DOHH2 (cell line): ENCODE measurements at regions not wholly inside any gene's neighbourhood (a gene's known extent, or its start where the extent isn't known, plus 50 kb on each side); places are given as distances from the start of the nearest gene placed in this dataset.
"Not testable (repeated sequence)": the region's sequence is repeated elsewhere in the genome, so short reads cannot be mapped to it uniquely, and the experiment has no call there.

Source experiments
- H3F3A ChIP-seq: fragments of 200-600 bp; sonication (generic), shearing (Covaris generic); 2 replicates; pipeline ENCODE4 v1.6.0; 2016; ENCODE audit warnings: antibody characterized with exemption, mild to moderate bottlenecking; ENCODE audit not compliant: control insufficient read depth, insufficient read depth
- H3K27ac ChIP-seq: fragments of 200-600 bp; sonication (generic); 2 replicates; pipeline ENCODE4 v1.5.1; 2014; ENCODE audit warnings: low read depth, mild to moderate bottlenecking, low read length, moderate library complexity
- H3K27me3 ChIP-seq: fragments of 200-600 bp; sonication (generic); 2 replicates; pipeline ENCODE4 v1.6.1; 2014; ENCODE audit warnings: mild to moderate bottlenecking, low read length, mixed read lengths; ENCODE audit not compliant: control insufficient read depth
- H3K36me3 ChIP-seq: fragments of 200-600 bp; sonication (generic); 2 replicates; pipeline ENCODE4 v1.6.1; 2014; ENCODE audit warnings: mild to moderate bottlenecking, low read length, moderate library complexity, mixed read lengths; ENCODE audit not compliant: control insufficient read depth
- H3K4me1 ChIP-seq: fragments of 200-600 bp; sonication (generic); 2 replicates; pipeline ENCODE4 v1.6.1; 2014; ENCODE audit warnings: mild to moderate bottlenecking, low read length, mixed read lengths; ENCODE audit not compliant: control insufficient read depth
- H3K4me2 ChIP-seq: fragments of 200-600 bp; sonication (generic); 2 replicates; pipeline ENCODE4 v1.6.0; 2014; ENCODE audit warnings: mild to moderate bottlenecking, low read length, moderate library complexity
- H3K4me3 ChIP-seq: fragments of 200-600 bp; sonication (generic); 2 replicates; pipeline ENCODE4 v1.5.1; 2014; ENCODE audit warnings: mild to moderate bottlenecking, low read length, mixed read lengths
- H3K79me2 ChIP-seq: fragments of 200-600 bp; sonication (generic); 2 replicates; pipeline ENCODE4 v1.6.1; 2014; ENCODE audit warnings: mild to moderate bottlenecking, low read length, mixed read lengths; ENCODE audit not compliant: control insufficient read depth
- H3K9me2 ChIP-seq: fragments of 200-600 bp; sonication (generic); replicated peaks from 2 replicates; pipeline ENCODE4 v1.6.1; 2014; ENCODE audit warnings: mild to moderate bottlenecking, low read length, mixed read lengths; ENCODE audit not compliant: control insufficient read depth
- H3K9me3 ChIP-seq: fragments of 200-600 bp; sonication (generic); 2 replicates; pipeline ENCODE4 v1.6.1; 2014; ENCODE audit warnings: antibody characterized with exemption, low read length, mixed read lengths; ENCODE audit not compliant: control insufficient read depth, insufficient read depth
- H4K20me1 ChIP-seq: fragments of 200-600 bp; sonication (generic); 2 replicates; pipeline ENCODE4 v1.6.0; 2014; ENCODE audit warnings: low read depth, mild to moderate bottlenecking, antibody characterized with exemption, low read length, moderate library complexity; ENCODE audit not compliant: control insufficient read depth, insufficient read depth
- CTCF ChIP-seq: fragments of 200-600 bp; sonication (generic); IDR thresholded peaks from one replicate; pipeline ENCODE4 v1.5.1; 2014; ENCODE audit warnings: antibody characterized with exemption, mild to moderate bottlenecking, low read depth, low read length; ENCODE audit not compliant: poor library complexity, severe bottlenecking
- EZH2phosphoT487 ChIP-seq: fragments of 200-600 bp; sonication (generic); IDR thresholded peaks from 2 replicates; pipeline ENCODE4 v1.6.1; 2017; ENCODE audit warnings: borderline replicate concordance, mild to moderate bottlenecking, antibody characterized with exemption, low read length, moderate library complexity, mixed read lengths

GRCh38 chr11:135019343-135019871 is 607.4 kb upstream of the B3GAT1 start:
- Histone ChIP-seq H3K27me3 (no peaks in the 10 kb centered on the region), H3F3A (no peaks in the 10 kb centered on the region), H3K4me2 (no peak overlapping the region), H3K79me2 (no peaks in the 10 kb centered on the region), H3K27ac (no peak overlapping the region), H3K36me3 (no peaks in the 10 kb centered on the region), H3K9me2 (no peaks in the 10 kb centered on the region), H3K4me3 (no peak overlapping the region), H3K4me1 (no peaks in the 10 kb centered on the region), H4K20me1 (no peaks in the 10 kb centered on the region), H3K9me3 (no peaks in the 10 kb centered on the region)
- TF ChIP-seq CTCF (no peak), EZH2phosphoT487 (no peak)

GRCh38 chr11:135017296-135017695 is 605.3 kb upstream of the B3GAT1 start:
- Histone ChIP-seq H3K4me2 (no peak overlapping the region), H3F3A (no peaks in the 10 kb centered on the region), H3K79me2 (no peaks in the 10 kb centered on the region), H3K36me3 (no peaks in the 10 kb centered on the region), H3K27ac (no peak overlapping the region), H3K9me3 (no peaks in the 10 kb centered on the region), H4K20me1 (no peaks in the 10 kb centered on the region), H3K9me2 (no peaks in the 10 kb centered on the region), H3K4me3 (no peak overlapping the region), H3K27me3 (no peaks in the 10 kb centered on the region), H3K4me1 (no peaks in the 10 kb centered on the region)
- TF ChIP-seq CTCF: no peak
- no peak for TF ChIP-seq EZH2phosphoT487

- Histone ChIP-seq H3K4me3 (no peak overlapping the region), H4K20me1 (no peaks in the 10 kb centered on the region), H3K9me3 (no peaks in the 10 kb centered on the region), H3K27me3 (no peaks in the 10 kb centered on the region), H3K4me2 (no peak overlapping the region), H3K27ac (no peak overlapping the region), H3K79me2 (no peaks in the 10 kb centered on the region), H3F3A (no peaks in the 10 kb centered on the region), H3K4me1 (no peaks in the 10 kb centered on the region), H3K9me2 (no peaks in the 10 kb centered on the region), H3K36me3 (no peaks in the 10 kb centered on the region)
- TF ChIP-seq EZH2phosphoT487: no peak
- TF ChIP-seq CTCF: no peak
Observed at GRCh38 chr11:135015966-135016365, 603.9 kb upstream of the B3GAT1 start.

- H3K4me2 ChIP-seq, H3K79me2 ChIP-seq, H3K4me3 ChIP-seq, H3K27ac ChIP-seq, H3K36me3 ChIP-seq, H3K9me3 ChIP-seq, H3K4me1 ChIP-seq, H4K20me1 ChIP-seq, H3K27me3 ChIP-seq, H3K9me2 ChIP-seq, H3F3A ChIP-seq: not testable (repeated sequence)
Observed at GRCh38 chr11:135011313-135011712, 599.3 kb upstream of the B3GAT1 start.
